ENCODE measurements at regions not wholly inside any gene's neighbourhood (a gene's known extent, or its start where the extent isn't known, plus 50 kb on each side); places are given as distances from the start of the nearest gene placed in this dataset.

GRCh38 chr5:114695292-114695904 is 333.5 kb downstream of the KCNN2 start:
- no peaks in the 10 kb centered on the region for H3K4me1 Mint-ChIP-seq
- H3K4me3 Mint-ChIP-seq = no peak overlapping the region
- H3K36me3 ChIP-seq = no peaks in the 10 kb centered on the region
- H3K4me1 ChIP-seq = no peaks in the 10 kb centered on the region
- H3K79me2 ChIP-seq (ENCODE audit: low read depth) = no peaks in the 10 kb centered on the region
- no peaks in the 10 kb centered on the region for H3F3A ChIP-seq (ENCODE audit: low read depth)
- H3K9ac ChIP-seq = no peak overlapping the region
- no peaks in the 10 kb centered on the region for H3K27me3 ChIP-seq
- peaks cover 2% of the 10 kb centered on the region for H3K27me3 Mint-ChIP-seq (ENCODE audit: insufficient read depth, low read depth)
- no peak overlapping the region for H3K27ac ChIP-seq
- no peak for TF ChIP-seq CTCF (IDR thresholded peaks at IDR 0.05)
- no peak for TF ChIP-seq EZH2 (IDR thresholded peaks at IDR 0.05)
- TF ChIP-seq EZH2phosphoT487 (IDR thresholded peaks at IDR 0.05) = no peak
- no peak overlapping the region for H3K27ac Mint-ChIP-seq
- H3K4me3 ChIP-seq = no peak overlapping the region
- no peak overlapping the region for H2AFZ ChIP-seq (replicated peaks)
- DNase-seq (ENCODE audit: low spot score) = no peak
- H3K9me3 ChIP-seq (ENCODE audit: low read depth) = no peaks in the 10 kb centered on the region
- no peaks in the 10 kb centered on the region for H4K20me1 ChIP-seq (ENCODE audit: low read depth)
- no peak overlapping the region for H3K4me2 ChIP-seq
- H3K9me3 Mint-ChIP-seq = no peaks in the 10 kb centered on the region
- no peaks in the 10 kb centered on the region for H3K36me3 Mint-ChIP-seq

- no peak overlapping the region for H3K27ac Mint-ChIP-seq
- DNase-seq (ENCODE audit: low spot score) = no peak
- H3K4me3 Mint-ChIP-seq = no peak overlapping the region
- no peaks in the 10 kb centered on the region for H3K27me3 ChIP-seq
- no peak overlapping the region for H3K27ac ChIP-seq
- no peaks in the 10 kb centered on the region for H3K79me2 ChIP-seq (ENCODE audit: low read depth)
- no peaks in the 10 kb centered on the region for H3K9me3 Mint-ChIP-seq
- H3F3A ChIP-seq (ENCODE audit: low read depth) = no peaks in the 10 kb centered on the region
- H4K20me1 ChIP-seq (ENCODE audit: low read depth) = no peaks in the 10 kb centered on the region
- H3K36me3 ChIP-seq = no peaks in the 10 kb centered on the region
- H3K36me3 Mint-ChIP-seq = no peaks in the 10 kb centered on the region
- H3K4me1 ChIP-seq = no peaks in the 10 kb centered on the region
- no peak overlapping the region for H3K9ac ChIP-seq
- H3K4me2 ChIP-seq = no peak overlapping the region
- no peak overlapping the region for H2AFZ ChIP-seq (replicated peaks)
- TF ChIP-seq EZH2phosphoT487 (IDR thresholded peaks at IDR 0.05) (no peak), CTCF (IDR thresholded peaks at IDR 0.05) (no peak), EZH2 (IDR thresholded peaks at IDR 0.05) (no peak)
- no peak overlapping the region for H3K4me3 ChIP-seq
- no peaks in the 10 kb centered on the region for H3K27me3 Mint-ChIP-seq (ENCODE audit: insufficient read depth, low read depth)
- no peaks in the 10 kb centered on the region for H3K9me3 ChIP-seq (ENCODE audit: low read depth)
- no peaks in the 10 kb centered on the region for H3K4me1 Mint-ChIP-seq
Observed at GRCh38 chr5:114686356-114686755, 324.5 kb downstream of the KCNN2 start.

GRCh38 chr5:114678778-114679177 is 316.9 kb downstream of the KCNN2 start:
- H3K4me1 ChIP-seq = no peaks in the 10 kb centered on the region
- TF ChIP-seq EZH2phosphoT487 (IDR thresholded peaks at IDR 0.05) = no peak
- no peak for TF ChIP-seq CTCF (IDR thresholded peaks at IDR 0.05)
- no peak for TF ChIP-seq EZH2 (IDR thresholded peaks at IDR 0.05)
- no peak overlapping the region for H3K27ac ChIP-seq
- H3K27me3 ChIP-seq = no peaks in the 10 kb centered on the region
- H3K79me2 ChIP-seq (ENCODE audit: low read depth) = no peaks in the 10 kb centered on the region
- no peaks in the 10 kb centered on the region for H3K4me1 Mint-ChIP-seq
- no peaks in the 10 kb centered on the region for H3K9me3 Mint-ChIP-seq
- no peaks in the 10 kb centered on the region for H3K36me3 Mint-ChIP-seq
- no peak overlapping the region for H3K9ac ChIP-seq
- no peaks in the 10 kb centered on the region for H3K36me3 ChIP-seq
- no peak overlapping the region for H3K4me3 ChIP-seq
- no peaks in the 10 kb centered on the region for H4K20me1 ChIP-seq (ENCODE audit: low read depth)
- H3K4me2 ChIP-seq = no peak overlapping the region
- DNase-seq (ENCODE audit: low spot score) = no peak
- no peak overlapping the region for H3K27ac Mint-ChIP-seq
- H3K4me3 Mint-ChIP-seq = no peak overlapping the region
- no peaks in the 10 kb centered on the region for H3F3A ChIP-seq (ENCODE audit: low read depth)
- H3K27me3 Mint-ChIP-seq (ENCODE audit: insufficient read depth, low read depth) = no peaks in the 10 kb centered on the region
- H2AFZ ChIP-seq (replicated peaks) = no peak overlapping the region
- no peaks in the 10 kb centered on the region for H3K9me3 ChIP-seq (ENCODE audit: low read depth)
